GM21360 (cell line): ENCODE measurements at regions not wholly inside any gene's neighbourhood (a gene's known extent, or its start where the extent isn't known, plus 50 kb on each side); places are given as distances from the start of the nearest gene placed in this dataset.

Experiments used
- ATAC-seq: cut with Tn5 transposase; IDR thresholded peaks from one replicate; pipeline ENCODE4 v1.9.1; 2021; ENCODE audit warnings: mild to moderate bottlenecking, moderate library complexity; ENCODE audit not compliant: unreplicated experiment

GRCh38 chr3:132267391-132267993, 49.7 kb upstream of the ACP3 start:
- no peak for ATAC-seq
